A673 (cell line): ENCODE measurements at regions not wholly inside any gene's neighbourhood (a gene's known extent, or its start where the extent isn't known, plus 50 kb on each side); places are given as distances from the start of the nearest gene placed in this dataset.

Experiments
- BruUV-seq: library from RNA; stranded (reverse); fragments of 400-500 nt; replicated peaks from 2 replicates; lab custom pipeline; 2021; lab: Mats Ljungman, UMichigan
- CTCF ChIA-PET: fragments of 300-600 bp; sonication (Branson Sonifier 250); formaldehyde crosslinking; loops from one replicate; lab custom pipeline; 2022; ENCODE audit warnings: antibody characterized with exemption; lab: Charles Lee
- POLR2A ChIA-PET: fragments of 300-600 bp; sonication (Branson Sonifier 250); formaldehyde crosslinking; loops from one replicate; lab custom pipeline; 2022; ENCODE audit warnings: antibody characterized with exemption; ENCODE audit not compliant: low non-redundant PET; lab: Charles Lee
- DNase-seq: peaks from one replicate; pipeline ENCODE4 v3.0.0-alpha.2; 2015; ENCODE audit warnings: low spot score
- H3K27ac ChIP-seq: fragments of 200-600 bp; sonication (generic); 2 replicates; pipeline ENCODE4 v1.5.1; 2016; ENCODE audit warnings: mixed run types, low read depth, mild to moderate bottlenecking, mixed read lengths, antibody characterized with exemption, low read length; ENCODE audit not compliant: poor library complexity, severe bottlenecking
- H3K27me3 ChIP-seq: fragments of 200-600 bp; sonication (generic); replicated peaks from 2 replicates; pipeline ENCODE4 v1.6.1; 2017; ENCODE audit warnings: mixed run types, low read depth, mild to moderate bottlenecking, mixed read lengths, antibody characterized with exemption, low read length; ENCODE audit not compliant: insufficient read depth, poor library complexity
- H3K36me3 ChIP-seq: fragments of 200-600 bp; sonication (generic); 2 replicates; pipeline ENCODE4 v1.6.1; 2016; ENCODE audit warnings: mixed run types, mild to moderate bottlenecking, mixed read lengths, antibody characterized with exemption, low read length; ENCODE audit not compliant: insufficient read depth, poor library complexity, severe bottlenecking
- H3K4me1 ChIP-seq: fragments of 200-600 bp; sonication (generic); 2 replicates; pipeline ENCODE4 v1.6.1; 2017; ENCODE audit warnings: mixed run types, mild to moderate bottlenecking, mixed read lengths, antibody characterized with exemption, low read length; ENCODE audit not compliant: insufficient read depth, poor library complexity, severe bottlenecking
- H3K4me3 ChIP-seq: fragments of 200-600 bp; sonication (generic); 2 replicates; pipeline ENCODE4 v1.5.1; 2016; ENCODE audit warnings: low read depth, mixed run types, mild to moderate bottlenecking, mixed read lengths, low read length; ENCODE audit not compliant: poor library complexity, severe bottlenecking
- H3K9me3 ChIP-seq: fragments of 200-600 bp; sonication (generic); 2 replicates; pipeline ENCODE4 v1.6.1; 2016; ENCODE audit warnings: mixed run types, low read depth, mild to moderate bottlenecking, mixed read lengths, antibody characterized with exemption, low read length; ENCODE audit not compliant: poor library complexity, severe bottlenecking
- CTCF ChIP-seq: fragments of 300-800, 200-600 bp; sonication (generic); conservative IDR thresholded peaks from 2 replicates; pipeline ENCODE4 v1.5.1; 2017; ENCODE audit warnings: low read depth, mild to moderate bottlenecking, antibody characterized with exemption, low read length, moderate library complexity, mixed read lengths
- EZH2 ChIP-seq: fragments of 200-600 bp; sonication (generic); IDR thresholded peaks from 2 replicates; pipeline ENCODE4 v1.6.1; 2017; ENCODE audit warnings: borderline replicate concordance, low read depth, mild to moderate bottlenecking, mixed read lengths, antibody characterized with exemption, low read length; ENCODE audit not compliant: poor library complexity, severe bottlenecking
- intact Hi-C: fragments of 100-400 bp; cut with micrococcal nuclease; formaldehyde crosslinking; loops from one replicate; pipeline ENCODE4 v1.10.0; 2022; ENCODE audit not compliant: unreplicated experiment

DNA sequence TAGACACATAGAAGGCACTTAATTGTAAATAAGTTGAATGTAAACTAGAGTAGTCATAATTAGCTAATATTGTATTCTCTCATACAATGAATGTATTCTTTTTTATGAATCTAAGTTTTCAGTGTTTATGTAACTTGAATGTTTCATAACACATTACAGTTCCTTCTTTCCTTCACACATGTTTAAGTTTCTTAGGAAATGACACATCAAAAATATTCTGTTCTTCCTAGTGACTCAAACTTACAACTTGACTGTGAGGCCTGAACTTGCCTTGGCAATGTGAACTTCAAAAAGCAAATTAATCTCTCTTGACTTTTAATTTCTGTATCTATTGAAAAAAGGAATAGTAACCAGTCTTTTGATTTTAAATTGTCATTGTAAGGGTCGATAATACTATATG is 700.1 kb downstream of the KCNT2 start:
- Histone ChIP-seq H3K27me3 (no peaks in the 10 kb centered on the region), H3K9me3 (no peaks in the 10 kb centered on the region), H3K27ac (no peak overlapping the region), H3K4me3 (no peak overlapping the region), H3K36me3 (no peaks in the 10 kb centered on the region), H3K4me1 (no peaks in the 10 kb centered on the region)
- TF ChIP-seq CTCF (no peak), EZH2 (no peak)
- no peak for DNase-seq
- intact Hi-C loops: no loop called here
- POLR2A ChIA-PET: no interaction called here
- no TSS peak for BruUV-seq
- CTCF ChIA-PET: no interaction called here

DNA sequence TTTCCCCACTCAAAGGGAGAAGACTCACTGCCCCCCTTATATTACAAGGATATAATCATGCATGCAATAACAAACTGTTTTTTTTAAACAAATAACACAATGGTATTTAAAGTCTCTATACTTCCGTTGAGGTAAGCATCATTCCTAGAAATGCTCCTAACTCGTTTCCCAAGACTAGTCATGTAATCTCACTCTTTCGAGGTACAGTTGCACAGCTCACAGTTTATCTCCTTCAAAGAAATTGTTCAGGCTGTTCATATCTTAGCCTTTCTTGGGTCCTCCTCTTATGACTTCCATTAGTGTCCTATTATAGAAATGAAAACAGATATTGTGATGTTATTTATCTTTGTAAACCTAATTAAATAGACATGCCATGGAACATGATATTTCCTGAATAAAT is 705.0 kb downstream of the KCNT2 start:
- CTCF ChIA-PET: no interaction called here
- Histone ChIP-seq H3K4me1 (no peaks in the 10 kb centered on the region), H3K27me3 (no peaks in the 10 kb centered on the region), H3K4me3 (no peak overlapping the region), H3K36me3 (no peaks in the 10 kb centered on the region), H3K9me3 (no peaks in the 10 kb centered on the region), H3K27ac (no peak overlapping the region)
- POLR2A ChIA-PET: interaction anchor here (0.6 kb wide), 1 partner anchor 16 kb away, joined by 3 read pairs; no protein-coding TSS in a partner anchor
- no TSS peak for BruUV-seq
- intact Hi-C loops: no loop called here
- no peak for TF ChIP-seq CTCF
- TF ChIP-seq EZH2: no peak
- DNase-seq: no peak

DNA sequence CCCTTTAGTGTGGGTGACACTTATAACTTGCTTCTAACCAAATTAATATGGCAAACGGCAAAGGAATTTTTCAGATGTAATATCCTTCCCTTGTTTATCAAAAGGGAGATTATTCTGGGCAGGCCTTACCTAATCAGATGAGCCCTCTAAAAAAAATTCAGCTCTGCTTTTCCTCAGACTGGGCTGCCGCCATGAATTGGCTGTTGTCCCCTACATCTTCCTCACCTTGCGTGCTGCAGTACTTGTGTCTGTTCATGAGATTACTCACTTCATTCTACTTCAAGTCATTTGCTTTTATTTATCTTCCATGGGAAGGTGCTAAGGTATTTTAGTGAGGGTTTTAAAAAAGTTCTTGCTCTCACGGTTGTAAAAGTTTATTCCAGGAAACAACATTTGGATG is 705.5 kb downstream of the KCNT2 start:
- Histone ChIP-seq H3K27ac (no peak overlapping the region), H3K4me1 (no peaks in the 10 kb centered on the region), H3K9me3 (no peaks in the 10 kb centered on the region), H3K4me3 (no peak overlapping the region), H3K36me3 (no peaks in the 10 kb centered on the region), H3K27me3 (no peaks in the 10 kb centered on the region)
- intact Hi-C loops: no loop called here
- no TSS peak for BruUV-seq
- POLR2A ChIA-PET: interaction anchor here (0.6 kb wide), 1 partner anchor 16 kb away, joined by 3 read pairs; no protein-coding TSS in a partner anchor
- no peak for DNase-seq
- no peak for TF ChIP-seq CTCF
- TF ChIP-seq EZH2: no peak
- CTCF ChIA-PET: no interaction called here
